Activated naive CD4-positive, alpha-beta T cell treated with anti-CD3 and anti-CD28 coated beads, Interleukin-2, amount 50 U/mL, for 72 hours (primary cell): ENCODE measurements at regions not wholly inside any gene's neighbourhood (a gene's known extent, or its start where the extent isn't known, plus 50 kb on each side); places are given as distances from the start of the nearest gene placed in this dataset.

Source experiments
- ATAC-seq, 2 donors: fragments of 150-1000 bp; cut with Tn5 transposase; 2 replicates each; pipeline ENCODE4 v1.10.0; 2021; ENCODE audit warnings: mild to moderate bottlenecking in 2 of 2, moderate library complexity in 2 of 2
- DNase-seq, 2 donors: peaks; one replicate each; pipeline ENCODE4 v3.0.0; 2021 to 2022; ENCODE audit warnings: low spot score in 2 of 2
- H3K27ac Mint-ChIP-seq, 2 donors: one replicate each; pipeline ENCODE4 v1.8.0; 2022; ENCODE audit warnings: mild to moderate bottlenecking in 2 of 2, mixed read lengths in 2 of 2
- H3K36me3 Mint-ChIP-seq, 2 donors: one replicate each; pipeline ENCODE4 v1.8.0; 2022; ENCODE audit warnings: mixed read lengths in 2 of 2
- H3K9me3 Mint-ChIP-seq, 2 donors: one replicate each; pipeline ENCODE4 v1.8.0; 2022; ENCODE audit warnings: mixed read lengths in 2 of 2

- no peak overlapping the region for H3K27ac Mint-ChIP-seq
- peaks cover 0 to 10% of the 10 kb centered on the region in 2 donors for H3K9me3 Mint-ChIP-seq
- H3K36me3 Mint-ChIP-seq: no peaks in the 10 kb centered on the region
- DNase-seq (no peak), ATAC-seq (no peak)
Observed at GRCh38 chr10:104587751-104588150, 53.3 kb upstream of the SORCS3 start.

GRCh38 chr10:104589431-104589830, 51.7 kb upstream of the SORCS3 start:
- H3K27ac Mint-ChIP-seq: no peak overlapping the region
- no peaks in the 10 kb centered on the region for H3K9me3 Mint-ChIP-seq
- ATAC-seq: no peak
- no peak for DNase-seq
- H3K36me3 Mint-ChIP-seq: no peaks in the 10 kb centered on the region

- no peak for ATAC-seq
- Mint-ChIP-seq H3K36me3 (no peaks in the 10 kb centered on the region), H3K9me3 (no peaks in the 10 kb centered on the region), H3K27ac (no peak overlapping the region)
- no peak for DNase-seq
Observed at GRCh38 chr10:104589871-104590270, 51.2 kb upstream of the SORCS3 start.
